NCI-H1417 treated with DMSO at 0.1 percent for 48 hours (cell line): ENCODE measurements at regions not wholly inside any gene's neighbourhood (a gene's known extent, or its start where the extent isn't known, plus 50 kb on each side); places are given as distances from the start of the nearest gene placed in this dataset.
"Not testable (repeated sequence)": the region's sequence is repeated elsewhere in the genome, so short reads cannot be mapped to it uniquely, and the experiment has no call there.

Source experiments
- DNase-seq: peaks from one replicate; lab custom pipeline; 2025; lab: John Stamatoyannopoulos, UW

DNA sequence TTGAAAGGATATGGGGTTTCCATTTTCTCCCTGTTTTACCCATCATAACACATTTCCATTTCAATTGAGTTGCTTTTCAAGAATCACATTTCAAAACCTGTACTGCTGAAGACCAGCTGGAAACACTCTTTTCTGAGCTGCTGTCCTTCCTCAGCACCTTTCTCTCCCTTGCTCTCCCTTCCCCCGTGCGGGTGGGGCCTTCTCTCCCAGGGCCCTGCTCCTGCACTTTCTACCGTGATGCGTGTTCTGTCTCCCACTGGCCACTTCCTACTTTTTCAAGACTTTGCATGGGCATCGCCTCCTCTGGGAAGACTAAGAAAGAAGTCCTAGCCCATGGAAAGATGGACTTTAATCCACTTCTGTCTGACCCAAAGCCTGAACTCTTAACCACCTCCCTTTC lies 390.4 kb downstream of the PTPRU start:
- no peak for DNase-seq

DNA sequence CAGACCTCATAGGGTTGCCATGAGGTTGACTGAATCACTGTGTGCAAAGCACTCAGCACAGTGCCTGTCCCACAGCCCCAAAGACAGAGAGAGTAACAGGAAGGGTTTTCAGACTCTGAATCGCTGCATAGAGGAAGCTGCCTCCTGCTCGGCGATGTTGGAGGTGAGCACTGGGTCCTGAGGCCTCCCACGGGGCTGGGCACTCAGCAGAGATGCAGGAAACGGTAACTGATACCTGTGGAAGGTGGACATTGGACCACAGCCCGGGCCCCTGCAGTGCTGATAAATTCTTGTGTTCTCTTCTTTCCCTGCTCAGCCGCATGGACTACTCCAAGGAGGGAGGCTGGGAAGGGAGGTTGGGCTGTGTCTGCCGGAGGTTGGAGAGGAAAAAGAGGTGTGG lies 389.7 kb downstream of the PTPRU start:
- DNase-seq: no peak

DNA sequence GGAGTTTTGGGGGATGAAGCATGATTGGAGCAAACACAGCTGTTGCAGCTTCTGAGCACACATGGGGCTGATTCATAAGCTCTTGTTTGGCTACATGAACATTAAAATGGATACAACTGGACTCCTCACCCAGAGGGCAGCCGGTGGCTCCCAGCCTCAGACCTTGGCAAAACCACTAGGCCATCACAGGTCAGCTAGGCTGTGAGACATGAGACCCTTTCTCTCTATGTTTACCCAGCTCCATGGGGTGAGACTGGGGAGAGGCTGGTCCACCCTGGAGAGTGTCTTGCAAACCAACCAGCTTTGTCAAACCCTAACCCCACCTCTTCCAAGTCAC lies 388.7 kb downstream of the PTPRU start:
- no peak for DNase-seq

DNA sequence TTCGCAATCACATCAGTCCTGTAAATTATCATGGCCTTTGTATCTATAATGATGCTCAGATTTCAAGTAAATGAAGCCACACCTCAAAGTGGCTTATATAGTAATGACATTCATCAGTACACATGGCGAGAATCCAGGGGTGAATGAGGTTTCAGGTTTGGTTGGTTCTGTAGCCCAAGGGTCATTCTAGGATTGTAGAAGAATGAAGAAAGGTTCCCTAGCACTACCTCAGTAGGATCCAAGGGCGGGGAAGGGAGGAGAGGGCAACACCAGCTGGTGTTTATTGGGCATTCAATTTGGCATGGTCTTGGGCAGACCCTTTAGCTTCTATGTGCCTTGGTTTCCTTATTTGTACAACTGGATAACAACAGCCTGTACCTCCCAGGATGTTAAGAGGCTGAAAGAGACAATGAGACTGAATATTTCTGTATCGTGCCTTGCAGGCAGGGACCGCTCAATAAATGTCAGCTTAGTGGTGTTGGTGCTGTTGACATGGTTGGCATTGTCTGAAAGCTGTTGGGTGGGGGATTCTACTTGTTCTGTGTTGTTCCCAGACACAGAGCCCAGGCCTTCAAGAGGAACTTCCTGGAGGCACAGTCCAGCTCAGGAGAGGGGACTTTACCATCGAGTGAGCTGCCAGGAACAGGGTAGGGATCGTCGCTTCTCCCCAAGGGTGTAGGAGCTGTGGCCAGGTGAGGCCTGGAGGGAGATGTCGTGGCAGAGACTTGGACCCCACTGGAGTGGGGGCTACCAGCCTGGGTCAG lies 388.2 kb downstream of the PTPRU start:
- DNase-seq: no peak

DNA sequence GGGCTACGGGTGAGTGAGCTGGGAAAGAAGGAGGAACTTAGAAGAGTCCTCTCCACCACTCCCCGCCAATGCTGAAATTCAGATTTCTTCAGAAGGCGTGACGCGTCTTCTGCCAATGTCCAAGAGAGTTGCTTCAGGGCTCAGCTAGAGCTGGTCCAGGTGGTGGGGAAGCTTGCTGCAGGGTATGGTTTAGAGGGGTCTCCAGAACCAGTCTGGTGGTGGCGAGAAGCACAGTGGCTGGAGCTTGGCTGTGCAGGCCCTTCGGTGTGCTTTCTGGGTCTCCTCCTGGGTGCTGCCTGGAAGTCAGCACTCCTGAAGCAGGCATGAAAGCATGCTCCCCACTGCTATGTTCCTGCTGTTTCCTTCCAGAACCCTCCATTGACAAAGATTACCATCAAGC lies 387.2 kb downstream of the PTPRU start:
- no peak for DNase-seq

DNA sequence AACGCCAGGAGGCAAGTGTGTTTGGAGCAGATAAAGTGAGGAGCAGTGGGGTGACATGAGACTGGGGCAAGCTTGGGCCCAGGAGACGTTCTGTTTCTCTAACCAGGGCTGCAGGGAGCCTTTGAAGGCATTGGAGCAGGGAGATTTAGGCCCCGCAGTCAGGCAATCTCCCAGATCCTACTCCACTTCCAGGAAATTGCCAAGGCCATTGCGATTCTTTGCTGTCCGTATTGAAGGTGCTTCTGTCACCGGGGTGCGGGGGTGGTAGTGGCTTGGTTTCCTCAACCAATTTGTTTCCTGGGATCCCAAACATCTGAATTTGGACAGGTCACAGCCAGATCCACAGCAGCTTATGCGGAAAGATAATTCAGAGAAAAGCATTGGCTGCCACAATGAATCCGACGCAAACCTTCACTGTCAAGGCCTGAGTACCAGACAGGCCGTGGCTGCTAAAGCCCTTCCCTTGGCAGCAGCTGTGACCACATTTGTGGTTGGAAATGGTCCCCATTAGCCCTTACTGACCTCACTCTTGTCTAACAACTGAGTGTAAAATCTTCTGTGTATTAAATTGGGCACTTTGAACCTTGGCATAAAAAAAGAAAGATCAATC lies 385.6 kb downstream of the PTPRU start:
- DNase-seq: no peak

DNA sequence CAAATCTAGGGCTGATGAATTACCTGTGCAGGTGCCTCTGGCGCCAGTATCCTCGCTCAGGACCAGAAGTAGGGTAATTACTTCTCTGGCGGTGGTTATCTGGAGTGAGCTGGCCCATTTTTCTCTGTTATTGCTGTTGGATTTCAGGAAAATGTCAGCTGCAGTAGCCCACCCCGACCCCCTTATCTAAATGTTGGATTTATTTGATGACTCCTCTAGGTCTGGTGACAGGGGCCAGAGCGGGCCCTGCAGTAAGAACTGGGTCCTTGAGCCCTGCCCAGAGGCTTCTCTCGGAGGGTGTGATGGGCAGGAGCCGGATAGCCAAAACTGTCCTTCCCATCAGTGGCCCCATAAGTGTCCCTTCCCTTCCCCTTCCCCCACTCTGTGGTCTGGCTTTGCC lies 384.3 kb downstream of the PTPRU start:
- no peak for DNase-seq

DNA sequence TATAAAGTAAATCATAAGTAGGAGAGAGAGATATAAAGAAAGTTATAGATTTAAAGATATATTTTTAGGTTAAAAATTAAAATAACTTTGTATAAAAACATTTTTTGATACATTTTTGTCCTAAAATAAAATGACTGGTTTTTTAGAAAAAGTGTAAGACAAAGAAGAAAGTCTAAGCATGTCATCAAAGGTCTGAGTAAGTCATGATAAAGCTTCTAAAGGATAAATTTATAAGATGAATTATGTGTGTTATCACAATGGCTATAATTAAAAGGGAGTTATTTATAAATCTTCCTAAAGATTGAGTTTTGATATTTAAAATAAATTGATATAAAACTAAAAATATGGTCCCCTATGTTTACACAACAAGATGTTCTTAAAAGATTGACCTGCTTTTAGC lies 370.9 kb downstream of the PTPRU start:
- no peak for DNase-seq

DNA sequence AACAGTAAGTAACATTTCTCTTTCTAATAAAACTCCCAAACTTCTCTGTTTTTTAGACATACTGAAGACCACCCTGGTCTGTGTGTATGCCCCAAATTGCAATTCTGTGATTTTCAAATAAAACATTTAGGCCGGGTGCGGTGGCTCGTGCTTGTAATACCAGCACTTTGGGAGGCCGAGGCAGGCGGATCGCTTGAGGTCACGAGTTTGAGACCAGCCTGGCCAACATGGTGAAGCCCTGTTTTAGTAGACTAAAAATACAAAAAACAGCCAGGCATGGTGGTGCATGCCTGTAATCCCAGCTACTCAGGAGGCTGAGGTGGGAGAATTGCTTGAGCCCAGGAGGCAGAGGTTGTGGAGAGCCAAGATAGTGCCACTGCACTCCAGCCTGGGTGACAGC lies 368.5 kb downstream of the PTPRU start:
- not testable (repeated sequence) for DNase-seq

DNA sequence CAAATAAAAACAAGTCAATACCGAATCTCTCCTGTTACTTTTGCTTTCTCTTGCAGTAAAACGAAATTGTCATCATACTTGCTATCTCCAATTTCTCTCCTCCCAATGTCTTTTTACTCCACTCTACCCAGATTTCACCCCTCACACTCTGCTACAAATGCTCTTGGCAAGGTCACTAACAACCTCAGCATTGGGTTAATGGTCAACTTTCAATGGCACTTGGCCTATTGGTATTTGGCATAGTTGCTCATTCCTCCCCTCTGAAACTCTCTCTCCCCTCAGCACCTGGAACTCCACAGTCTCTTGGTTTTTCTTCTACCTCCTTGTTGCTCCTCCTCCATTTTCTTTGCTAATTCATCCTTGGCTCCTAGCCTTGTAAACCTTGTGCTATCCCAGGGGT lies 367.3 kb downstream of the PTPRU start:
- no peak for DNase-seq

DNA sequence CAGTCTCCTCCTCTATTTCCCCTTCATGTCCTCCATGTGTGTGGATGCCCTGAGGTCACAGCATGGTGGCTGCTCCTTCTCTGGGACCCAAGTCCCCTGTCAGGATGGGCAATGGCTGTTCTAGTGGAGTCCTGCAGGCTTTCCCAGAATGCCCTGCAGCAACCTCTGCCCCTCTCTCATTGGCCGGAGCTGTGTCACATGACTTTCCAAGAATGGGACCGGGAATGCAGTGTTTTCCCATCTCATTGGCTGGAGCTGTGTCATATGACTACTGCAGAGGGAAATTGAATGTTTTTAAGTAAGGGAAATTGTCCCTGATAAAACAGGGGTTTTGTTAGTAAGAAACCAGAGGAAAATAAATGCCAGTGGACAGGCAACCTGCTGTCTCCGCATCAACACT lies 365.9 kb downstream of the PTPRU start:
- no peak for DNase-seq

DNA sequence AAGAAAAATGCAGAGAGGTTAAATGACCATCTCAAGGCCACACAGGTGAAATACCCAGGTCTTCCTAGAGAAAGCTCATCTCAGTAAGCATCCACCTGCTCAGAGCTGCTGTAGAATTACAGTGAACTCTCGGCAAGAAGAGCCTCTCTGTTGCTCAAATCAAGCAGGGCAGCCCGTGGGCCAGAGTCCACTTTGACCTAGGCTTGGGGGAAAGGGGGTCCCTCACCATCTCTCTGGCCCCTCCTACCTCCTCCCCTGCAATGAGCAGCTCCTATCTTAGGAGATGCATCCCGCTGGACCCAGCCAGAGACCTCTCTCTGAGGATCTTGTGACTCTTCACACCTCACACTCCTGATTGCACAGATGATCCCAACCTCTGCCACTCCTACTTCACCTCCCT lies 364.7 kb downstream of the PTPRU start:
- DNase-seq: no peak

DNA sequence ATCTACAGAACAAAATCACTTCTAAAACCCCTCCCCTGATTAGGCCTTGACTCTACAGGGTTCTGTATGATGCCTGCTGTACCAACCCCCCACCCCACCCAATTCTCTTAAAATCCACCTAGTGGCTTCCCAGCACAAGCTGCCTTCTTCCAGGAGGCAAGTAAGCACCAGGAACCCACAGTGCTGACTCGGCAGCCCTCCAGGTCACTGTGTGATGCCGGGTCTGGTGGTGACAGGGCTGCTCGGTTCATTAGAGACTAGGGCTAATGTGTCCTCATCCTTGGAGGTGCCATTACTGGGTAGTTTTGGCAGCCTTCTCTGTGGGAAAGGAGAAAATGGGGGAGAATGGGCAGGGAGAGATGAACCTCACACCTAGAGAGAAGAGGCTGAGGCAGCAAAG lies 363.5 kb downstream of the PTPRU start:
- DNase-seq: no peak

DNA sequence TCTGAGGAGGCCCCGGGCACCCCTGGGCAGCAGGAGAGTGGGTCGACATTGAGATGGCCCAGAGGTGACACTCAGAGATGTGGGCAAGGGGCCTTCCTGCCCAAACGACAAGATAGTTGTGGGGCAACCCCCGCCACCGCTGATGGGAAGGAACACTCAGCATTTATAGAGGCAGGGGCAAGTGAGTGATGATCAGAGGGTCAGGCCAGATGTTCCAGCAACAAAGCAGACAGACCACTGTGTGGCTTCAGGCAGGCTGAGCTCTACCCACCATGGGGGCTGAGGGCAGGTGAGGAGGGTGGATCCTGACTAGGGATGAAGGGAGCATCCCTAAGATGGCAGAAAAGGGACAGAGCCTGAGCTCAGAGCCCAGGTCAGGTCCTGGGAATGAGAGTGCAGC lies 362.7 kb downstream of the PTPRU start:
- DNase-seq: no peak

DNA sequence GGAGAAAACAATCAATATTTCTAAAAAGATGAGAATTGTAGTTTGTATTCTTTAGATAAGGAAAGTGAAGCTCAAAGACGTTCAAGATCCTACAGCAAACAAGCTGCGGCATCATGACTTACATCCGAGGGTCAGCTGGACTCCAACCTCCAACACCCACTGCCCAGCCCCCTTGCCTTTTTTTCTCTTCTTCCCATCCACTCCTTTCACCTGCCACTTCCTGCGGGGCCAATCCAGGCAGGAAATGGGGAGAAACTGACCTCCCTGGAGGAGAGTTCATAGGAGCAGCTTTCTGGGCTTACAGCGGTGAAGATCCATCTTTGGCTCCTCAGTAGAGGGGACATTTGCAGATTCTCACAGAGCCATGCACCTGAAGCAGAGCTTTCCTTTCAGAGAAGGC lies 361.5 kb downstream of the PTPRU start:
- no peak for DNase-seq

DNA sequence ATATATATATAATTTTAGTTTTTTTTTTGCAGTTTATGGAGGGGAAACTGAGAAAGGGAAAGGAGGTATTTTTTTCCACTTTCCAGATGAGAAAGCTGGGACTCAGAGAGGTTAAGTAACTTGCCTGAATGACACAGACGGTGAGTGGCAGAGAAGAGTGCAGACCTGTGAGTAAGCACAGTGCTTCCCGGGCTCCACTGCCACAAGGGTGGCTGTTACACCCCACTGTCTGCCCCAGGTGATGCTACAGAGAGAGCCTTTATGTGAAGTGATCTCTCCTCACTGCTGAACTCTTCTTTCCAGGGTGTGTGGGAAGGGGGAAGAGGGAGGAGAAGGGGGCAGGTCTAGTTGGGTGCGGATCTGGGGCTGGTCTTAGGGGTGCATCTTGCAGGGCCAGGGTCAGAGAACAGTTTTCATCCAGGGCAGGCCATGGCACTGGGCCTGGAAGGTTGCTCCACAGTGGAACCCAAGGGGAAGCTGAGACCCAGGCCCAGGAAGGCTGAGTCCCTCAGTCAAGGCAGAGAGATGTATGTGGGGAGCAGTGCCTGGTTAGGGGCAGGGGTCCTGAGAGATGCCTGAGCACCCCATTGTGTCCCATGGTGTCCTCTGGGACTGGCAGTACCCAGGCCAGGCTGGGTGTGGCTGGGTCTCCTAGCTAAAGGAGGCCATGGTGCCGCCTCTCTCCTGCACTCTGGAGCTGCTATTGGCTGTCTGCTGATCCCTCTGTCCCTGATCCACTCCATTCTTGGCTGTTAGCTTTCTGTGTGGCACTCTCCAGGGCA lies 357.5 kb downstream of the PTPRU start:
- no peak for DNase-seq

DNA sequence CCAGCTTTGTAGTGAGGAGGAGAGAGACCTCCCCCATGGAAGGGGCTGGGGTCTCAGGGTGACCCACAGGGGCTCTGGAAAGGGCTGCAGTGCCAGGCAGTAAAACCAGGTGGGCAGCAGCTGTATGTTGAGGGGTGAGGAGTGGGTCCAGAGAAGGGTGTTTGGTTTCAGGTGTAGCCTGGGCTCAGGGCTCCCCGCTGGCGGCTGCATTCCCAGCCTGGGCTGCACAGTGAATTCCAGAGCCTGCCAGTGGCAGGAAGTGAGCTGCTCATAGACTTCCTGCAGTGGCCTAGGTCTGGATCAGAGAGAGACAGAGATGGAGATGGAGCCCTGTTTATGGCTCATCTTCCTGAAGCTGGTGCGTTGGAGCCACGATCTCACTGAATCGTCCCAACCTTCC lies 356.4 kb downstream of the PTPRU start:
- no peak for DNase-seq

DNA sequence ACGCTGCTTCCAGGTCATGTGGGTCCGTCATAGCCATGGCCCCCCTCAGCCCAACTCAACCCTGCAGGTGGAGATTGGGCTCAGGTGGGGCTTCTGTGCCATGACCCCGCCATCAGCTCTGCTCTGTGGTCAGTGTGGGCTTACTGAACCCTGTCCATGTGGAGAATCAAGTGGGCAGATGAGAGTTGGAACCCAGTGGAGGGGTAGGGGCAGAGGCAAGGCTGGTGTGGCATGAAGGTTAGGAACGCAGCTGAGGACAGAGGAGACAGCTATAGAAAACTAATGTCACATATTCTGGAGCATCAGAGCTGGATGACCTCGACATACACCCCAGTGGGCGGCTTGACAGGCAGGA lies 355.9 kb downstream of the PTPRU start:
- no peak for DNase-seq

DNA sequence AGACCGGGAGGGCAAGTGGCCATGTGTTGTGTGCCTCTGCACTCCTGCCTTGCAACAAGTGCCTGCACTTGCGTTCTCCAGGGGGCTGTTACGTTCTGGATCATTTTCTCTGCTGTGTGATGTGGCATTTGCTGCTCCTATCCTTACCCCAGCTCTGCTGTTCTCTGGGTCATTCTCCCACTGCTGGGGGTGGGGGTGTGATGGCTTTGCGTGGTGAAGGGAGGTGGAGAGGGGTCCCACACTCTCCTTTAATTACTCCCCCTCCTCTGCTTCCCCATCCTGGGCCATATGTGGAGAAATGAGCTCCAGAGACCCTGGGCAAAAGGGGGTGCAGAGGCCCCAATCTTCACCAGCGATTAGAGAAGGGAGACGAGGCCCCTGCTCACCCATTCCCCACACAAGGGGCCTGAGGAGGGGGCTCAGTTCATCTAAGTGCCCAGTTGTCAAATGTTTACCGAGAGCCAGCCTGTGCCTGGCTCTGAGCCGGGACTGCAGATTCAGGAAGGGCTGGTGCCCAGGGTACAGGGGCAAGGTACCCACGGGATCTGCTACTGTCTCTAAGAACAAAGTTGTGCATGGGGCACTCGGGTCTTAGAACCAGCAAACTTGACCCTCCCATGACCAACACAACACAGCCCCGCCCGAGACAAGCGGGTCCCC lies 355.4 kb downstream of the PTPRU start:
- DNase-seq: no peak

DNA sequence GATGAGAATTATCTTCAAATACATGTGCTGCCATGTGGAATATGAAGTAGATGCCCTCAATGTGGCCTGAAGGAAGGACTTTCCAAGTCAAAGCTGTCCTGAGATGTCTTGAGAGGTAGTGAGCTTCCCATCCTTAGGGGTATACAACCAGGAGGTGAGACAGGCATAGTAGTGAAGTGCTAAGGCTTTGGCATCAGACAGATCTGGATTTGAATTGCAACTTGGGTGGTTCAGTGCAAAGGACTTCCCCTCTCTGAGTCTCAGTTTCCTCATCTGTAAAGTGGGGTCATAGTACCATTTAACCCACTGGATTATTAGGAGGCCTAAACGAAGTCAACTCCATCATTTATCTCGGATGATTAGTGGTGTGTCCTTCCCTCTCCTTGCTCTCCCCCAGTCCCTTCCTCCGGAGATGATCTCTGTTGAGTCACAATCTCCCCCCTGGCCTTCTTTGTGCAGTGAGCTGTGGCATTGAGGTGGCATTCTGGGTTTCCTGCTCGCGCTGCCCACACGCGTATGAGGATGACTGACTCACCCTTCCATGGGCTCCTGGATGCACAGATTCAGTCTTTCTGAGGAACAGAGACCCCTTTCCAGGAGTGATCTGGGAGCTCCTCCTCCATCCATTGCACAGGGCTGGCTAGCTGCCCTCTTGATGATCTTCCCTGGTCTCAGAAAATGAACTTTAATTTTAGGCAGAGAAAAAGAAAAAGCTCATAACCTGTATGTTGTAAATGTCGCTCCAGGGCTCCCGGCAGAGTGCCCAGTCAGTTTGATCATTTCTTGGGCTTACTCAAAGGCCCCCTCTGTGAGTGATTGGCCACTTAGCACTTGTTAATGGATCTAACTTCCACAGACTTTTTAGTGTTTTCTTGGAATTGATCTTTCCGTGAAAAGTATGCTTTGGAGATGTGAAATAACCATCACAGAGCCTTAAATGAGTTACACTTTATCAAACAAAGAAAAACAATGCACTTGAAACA lies 354.6 kb downstream of the PTPRU start:
- no peak for DNase-seq

DNA sequence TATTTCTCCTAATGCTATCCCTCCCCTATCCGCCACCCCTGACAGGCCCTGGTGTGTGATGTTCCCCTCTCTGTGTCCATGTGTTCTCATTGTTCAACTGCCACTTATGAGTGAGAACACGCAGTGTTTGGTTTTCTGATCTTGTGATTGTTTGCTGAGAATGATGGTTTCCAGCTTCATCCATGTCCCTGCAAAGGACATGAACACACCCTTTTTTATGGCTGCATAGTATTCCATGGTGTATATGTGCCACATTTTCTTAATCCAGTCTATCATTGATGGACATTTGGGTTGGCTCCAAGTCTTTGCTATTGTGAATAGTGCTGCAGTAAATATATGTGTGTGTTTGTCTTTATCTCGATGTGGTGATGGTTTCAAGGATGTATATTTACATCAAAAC lies 353.4 kb downstream of the PTPRU start:
- not testable (repeated sequence) for DNase-seq
